Pancreas (tissue), 10 donors: ENCODE measurements at regions not wholly inside any gene's neighbourhood (a gene's known extent, or its start where the extent isn't known, plus 50 kb on each side); places are given as distances from the start of the nearest gene placed in this dataset.
A peak's percentile ranks its signal among the peaks of the same experiment; 100 is the strongest.

Experiments used
- ATAC-seq, 4 donors: fragments of 200-7000 bp; cut with Tn5 transposase; one replicate each; pipeline versions ENCODE4 v1.8.0 to v1.9.1; 2020; ENCODE audit warnings: mild to moderate bottlenecking in 4 of 4, moderate library complexity in 4 of 4
- DNase-seq, 6 donors: peaks; one replicate each; pipeline ENCODE4 v3.0.0-alpha.2; 2020
- FAIRE-seq: peaks from 2 replicates; lab custom pipeline; 2012; peaks lifted over from hg19 to GRCh38; lab: Jason Lieb, UNC
- H3K27ac ChIP-seq, 4 donors: fragments of 200-600 bp; sonication (generic); 1 replicate in 3 of 4; 2 replicates in 1 of 4; pipeline versions ENCODE4 v1.5.0 to v1.8.0; 2020
- H3K27me3 ChIP-seq, 4 donors: fragments of 200-600 bp; one replicate each; pipeline ENCODE4 v1.8.0; 2021
- H3K36me3 ChIP-seq, 3 donors: fragments of 200-600 bp; sonication (generic) in 1 of 3; one replicate each; pipeline versions ENCODE4 v1.5.0 to v1.8.0; 2020 to 2021
- H3K4me1 ChIP-seq, 3 donors: fragments of 200-600 bp; one replicate each; pipeline ENCODE4 v1.8.0; 2021
- H3K4me3 ChIP-seq, 4 donors: fragments of 200-600 bp; sonication (generic) in 2 of 4; one replicate each; pipeline versions ENCODE4 v1.5.0 to v1.8.0; 2020 to 2021
- H3K9me3 ChIP-seq, 4 donors: fragments of 200-600 bp; one replicate each; pipeline ENCODE4 v1.8.0; 2021
- WGBS, 2 donors: extraction: QIAGEN DNeasy Blood & Tissue Kit; methylation state at CpG; one replicate each; pipeline ENCODE4 v1.1.7; 2013; 5-methylcytosine and 5-hydroxymethylcytosine counted together
- intact Hi-C, 3 donors: fragments of 100-400 bp; cut with DNase I; formaldehyde crosslinking; loops; one replicate each; pipeline versions ENCODE4 v1.11.1 to v1.14.2; 2022
- TF ChIP-seq, protein P1 (sequence below), 4 donors: fragments of 200-600 bp; sonication (generic) in 3 of 4; IDR thresholded peaks; one replicate each; pipeline versions ENCODE4 v1.5.0 to v1.8.0; 2021; ENCODE audit warnings: antibody characterized with exemption in 4 of 4
- donor health status: healthy with polysubstance abuse.
- donor health status: DM: no; HTN: no; CAD: no; lungs with moderate emphysema.
- donor health status: DM: no; HTN: no; CAD: no.
- donor health status: control.
- donor health status: control.
- donor health status: Bipolar disorder and iron deficiency.
- donor health status: DM: yes; HTN: yes; CAD: no.
- donor health status: DM: no; HTN: no; CAD: no.
- donor health status: DM: no; HTN: no; CAD: no.
- donor health status: DM: yes; HTN: yes; CAD: no.

DNA sequence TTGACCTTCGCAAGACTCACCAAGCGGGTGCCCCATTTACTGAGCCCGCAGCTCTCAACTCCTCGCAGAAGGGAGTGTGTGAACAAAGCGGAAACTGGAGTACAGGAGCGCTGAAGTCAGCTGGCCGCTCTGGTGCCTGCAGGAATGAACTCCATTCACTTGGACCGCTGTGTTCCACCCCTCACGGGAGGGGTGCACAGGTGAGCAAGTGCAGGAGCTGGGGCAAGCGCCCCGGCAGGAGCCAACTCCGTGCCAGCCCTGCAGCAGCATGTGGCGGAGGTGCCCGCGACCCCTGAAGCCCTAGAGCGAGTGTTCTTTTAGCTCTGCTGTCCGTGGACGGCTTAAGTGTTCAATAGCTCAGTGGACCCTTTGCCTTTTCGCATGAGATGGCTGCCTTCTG lies 471.6 kb upstream of the ADGRL4 start:
- intact Hi-C loops: no loop called here
- no peaks in the 10 kb centered on the region for H3K36me3 ChIP-seq
- ATAC-seq: no peak
- no peaks in the 10 kb centered on the region for H3K27me3 ChIP-seq
- H3K4me3 ChIP-seq: no peak overlapping the region
- no peak for FAIRE-seq
- TF ChIP-seq, protein P1, sequence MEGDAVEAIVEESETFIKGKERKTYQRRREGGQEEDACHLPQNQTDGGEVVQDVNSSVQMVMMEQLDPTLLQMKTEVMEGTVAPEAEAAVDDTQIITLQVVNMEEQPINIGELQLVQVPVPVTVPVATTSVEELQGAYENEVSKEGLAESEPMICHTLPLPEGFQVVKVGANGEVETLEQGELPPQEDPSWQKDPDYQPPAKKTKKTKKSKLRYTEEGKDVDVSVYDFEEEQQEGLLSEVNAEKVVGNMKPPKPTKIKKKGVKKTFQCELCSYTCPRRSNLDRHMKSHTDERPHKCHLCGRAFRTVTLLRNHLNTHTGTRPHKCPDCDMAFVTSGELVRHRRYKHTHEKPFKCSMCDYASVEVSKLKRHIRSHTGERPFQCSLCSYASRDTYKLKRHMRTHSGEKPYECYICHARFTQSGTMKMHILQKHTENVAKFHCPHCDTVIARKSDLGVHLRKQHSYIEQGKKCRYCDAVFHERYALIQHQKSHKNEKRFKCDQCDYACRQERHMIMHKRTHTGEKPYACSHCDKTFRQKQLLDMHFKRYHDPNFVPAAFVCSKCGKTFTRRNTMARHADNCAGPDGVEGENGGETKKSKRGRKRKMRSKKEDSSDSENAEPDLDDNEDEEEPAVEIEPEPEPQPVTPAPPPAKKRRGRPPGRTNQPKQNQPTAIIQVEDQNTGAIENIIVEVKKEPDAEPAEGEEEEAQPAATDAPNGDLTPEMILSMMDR (IDR thresholded peaks at IDR 0.05): no peak
- no peaks in the 10 kb centered on the region for H3K4me1 ChIP-seq
- no peak overlapping the region for H3K27ac ChIP-seq
- 91 to 93% methylated on average over 19 of the region's 19 CpGs for whole genome bisulfite sequencing, 2 donors
- no peaks in the 10 kb centered on the region for H3K9me3 ChIP-seq
- DNase-seq: peak in 1 of 6 donors; percentile 30

DNA sequence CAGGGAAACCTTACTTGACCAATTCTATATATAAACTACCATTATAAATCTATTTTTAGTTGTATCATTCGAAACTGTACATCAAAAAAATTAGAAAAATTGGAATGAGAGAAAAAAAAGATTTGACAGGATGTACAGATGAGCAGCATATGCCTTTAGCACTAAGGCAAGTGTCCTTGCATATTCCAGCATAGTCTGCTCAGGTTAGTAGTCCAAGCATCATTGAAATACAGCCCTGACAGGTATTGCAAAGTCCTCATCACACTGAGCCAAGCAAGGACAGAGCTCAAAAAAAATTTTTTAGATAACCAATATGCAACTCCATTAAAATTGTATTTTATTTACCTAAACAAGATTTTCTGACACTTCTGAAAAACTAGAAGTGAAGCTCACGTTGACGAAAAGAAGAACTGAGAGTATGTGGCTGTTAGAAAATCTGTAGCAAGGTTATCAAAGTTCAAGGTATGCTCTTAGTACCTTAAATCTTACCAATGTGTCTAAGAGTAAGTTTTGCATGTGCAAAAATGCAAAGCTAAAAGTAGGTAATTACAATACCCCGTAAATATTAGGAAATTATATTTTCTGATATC lies 465.6 kb upstream of the ADGRL4 start:
- Histone ChIP-seq H3K9me3 (no peaks in the 10 kb centered on the region), H3K27ac (no peak overlapping the region), H3K27me3 (no peaks in the 10 kb centered on the region), H3K36me3 (no peaks in the 10 kb centered on the region), H3K4me1 (no peaks in the 10 kb centered on the region), H3K4me3 (no peak overlapping the region)
- ATAC-seq (no peak), FAIRE-seq (no peak), DNase-seq (no peak)
- 60 to 70% methylated on average over 4 of the region's 4 CpGs for WGBS, 2 donors
- intact Hi-C loops: no loop called here
- TF ChIP-seq, protein P1 (IDR thresholded peaks at IDR 0.05): no peak

DNA sequence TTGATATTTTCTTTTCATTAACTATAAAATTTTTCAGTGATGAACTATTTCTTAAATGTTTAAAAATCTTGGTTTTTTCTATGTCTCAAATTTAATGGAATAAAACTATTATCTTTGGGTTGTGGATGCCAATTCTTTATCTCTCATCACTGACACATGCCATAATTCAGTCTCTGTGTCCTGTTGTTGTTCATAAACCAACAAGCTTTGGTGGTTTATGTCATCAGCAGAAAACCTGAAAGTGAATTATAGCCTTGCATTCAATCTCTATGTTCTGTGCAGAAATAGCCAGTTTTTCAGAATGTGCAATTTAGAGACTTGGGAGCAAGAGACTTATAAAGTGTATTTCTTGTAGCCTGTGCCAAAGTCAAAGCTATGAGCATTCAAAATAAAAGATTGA lies 462.6 kb upstream of the ADGRL4 start:
- FAIRE-seq: no peak

DNA sequence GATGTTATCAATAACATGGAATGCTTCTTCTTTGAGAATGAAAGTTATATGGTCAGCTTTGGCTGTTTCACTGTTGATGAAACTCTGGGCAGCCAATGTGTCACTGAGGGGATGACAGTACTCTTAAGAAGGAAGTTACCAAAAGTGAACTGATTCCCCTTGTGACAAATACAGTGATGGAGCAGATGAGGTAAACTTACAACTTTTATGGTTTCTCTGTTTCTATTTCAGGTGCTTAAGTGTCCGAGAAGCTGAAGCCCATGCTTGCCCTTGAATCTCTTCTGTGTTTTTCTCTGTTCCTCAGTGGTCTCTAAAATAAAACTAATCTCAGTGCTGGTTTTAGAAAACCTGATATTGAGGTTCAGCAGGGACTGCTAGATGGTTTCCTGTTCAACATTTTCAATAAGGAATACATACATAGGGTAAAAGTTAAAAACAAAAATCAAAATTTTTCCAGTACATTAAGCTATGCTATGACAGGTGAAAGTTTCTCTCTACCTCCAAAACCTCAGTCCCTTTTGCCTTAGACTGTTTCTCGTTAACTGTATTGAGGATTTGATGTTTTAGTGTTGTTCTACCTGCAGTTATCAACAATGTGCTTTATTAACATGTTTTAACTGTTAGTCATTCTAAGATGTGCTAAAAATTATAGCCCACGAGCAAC lies 454.4 kb upstream of the ADGRL4 start:
- TF ChIP-seq, protein P1 (IDR thresholded peaks at IDR 0.05): no peak
- no peak overlapping the region for H3K4me3 ChIP-seq

More for the DNA sequence above, 462.6 kb upstream of the ADGRL4 start:
- Histone ChIP-seq H3K4me3 (no peak overlapping the region), H3K4me1 (no peaks in the 10 kb centered on the region), H3K36me3 (no peaks in the 10 kb centered on the region), H3K27ac (no peak overlapping the region), H3K9me3 (no peaks in the 10 kb centered on the region), H3K27me3 (no peaks in the 10 kb centered on the region)
- DNase-seq: no peak
- ATAC-seq: no peak
- TF ChIP-seq, protein P1 (IDR thresholded peaks at IDR 0.05): no peak
- intact Hi-C loops: no loop called here

DNA sequence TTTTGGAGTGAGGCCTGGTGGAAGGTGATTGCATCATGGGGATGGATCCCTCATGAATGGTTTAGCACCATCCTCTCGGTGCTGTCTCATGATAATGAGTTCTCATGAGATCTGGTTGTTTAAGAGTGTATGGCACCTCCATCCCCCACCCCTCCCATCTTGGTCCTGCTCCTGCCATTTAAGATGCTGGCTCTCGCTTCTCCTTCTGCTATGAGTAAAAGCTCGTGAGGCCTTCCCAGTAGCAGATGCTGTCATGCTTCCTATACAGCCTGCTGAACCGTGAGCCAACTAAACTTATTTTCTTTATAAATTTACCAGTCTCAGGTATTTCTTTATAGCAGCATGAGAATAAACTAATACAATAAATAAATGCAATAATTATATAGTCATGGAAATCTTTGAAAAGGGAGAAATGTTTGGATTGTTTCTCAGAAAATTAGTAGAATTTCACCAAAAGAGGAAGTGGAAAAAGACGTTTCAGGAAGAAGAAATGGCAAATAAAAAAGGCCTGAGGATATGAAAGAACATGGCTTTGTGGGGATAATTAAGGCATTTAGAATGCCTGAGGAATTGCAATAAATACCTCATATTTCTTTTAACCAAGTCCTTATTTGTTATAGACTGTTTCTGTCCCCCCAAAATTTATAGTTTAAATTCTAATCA lies 451.2 kb upstream of the ADGRL4 start:
- no peaks in the 10 kb centered on the region for H3K36me3 ChIP-seq
- FAIRE-seq (no peak), ATAC-seq (no peak), DNase-seq (no peak)
- TF ChIP-seq, protein P1 (IDR thresholded peaks at IDR 0.05): no peak
- H3K27me3 ChIP-seq: no peaks in the 10 kb centered on the region
- intact Hi-C loops: no loop called here
- no peak overlapping the region for H3K4me3 ChIP-seq
- WGBS, 2 donors: 50 to 56% methylated on average over 5 of the region's 5 CpGs
- no peaks in the 10 kb centered on the region for H3K9me3 ChIP-seq
- no peak overlapping the region for H3K27ac ChIP-seq
- no peaks in the 10 kb centered on the region for H3K4me1 ChIP-seq

More for the DNA sequence above, 454.4 kb upstream of the ADGRL4 start:
- no peak overlapping the region for H3K27ac ChIP-seq
- FAIRE-seq: no peak
- H3K4me1 ChIP-seq: no peaks in the 10 kb centered on the region
- no peaks in the 10 kb centered on the region for H3K36me3 ChIP-seq
- WGBS, 2 donors: 51 to 66% methylated on average over 3 of the region's 3 CpGs
- H3K9me3 ChIP-seq: no peaks in the 10 kb centered on the region
- no peaks in the 10 kb centered on the region for H3K27me3 ChIP-seq
- ATAC-seq: no peak
- DNase-seq: no peak
- intact Hi-C loops: no loop called here
